ENCODE measurements at regions not wholly inside any gene's neighbourhood (a gene's known extent, or its start where the extent isn't known, plus 50 kb on each side); places are given as distances from the start of the nearest gene placed in this dataset.
"Not testable (repeated sequence)": the region's sequence is repeated elsewhere in the genome, so short reads cannot be mapped to it uniquely, and the experiment has no call there.

DNA sequence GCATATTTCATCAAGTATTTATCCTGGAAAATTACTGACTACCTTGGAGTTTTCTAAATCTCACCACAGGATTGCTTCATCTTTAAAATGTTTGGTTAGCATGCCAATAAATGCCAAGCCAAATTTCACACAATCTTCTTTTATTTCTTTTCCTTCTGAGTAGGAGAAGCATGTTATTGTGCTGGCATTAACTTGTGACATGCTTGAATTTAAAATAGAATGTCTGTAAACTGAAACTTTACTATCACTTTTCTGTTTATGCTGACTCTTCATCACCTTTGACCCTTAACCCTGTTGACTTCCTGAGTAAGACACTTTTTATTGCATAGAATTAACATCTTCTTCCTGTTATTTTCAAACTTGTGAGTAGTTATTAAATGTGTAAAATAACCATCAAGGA lies 56.2 kb upstream of the LRRTM4 start:
- no peak overlapping the region for H3K27ac ChIP-seq
- H3K36me3 ChIP-seq = no peaks in the 10 kb centered on the region
- no peak for DNase-seq (ENCODE audit: low spot score in 2 of 2)
- no peaks in the 10 kb centered on the region for H3K4me1 ChIP-seq
- TF ChIP-seq POLR2AphosphoS5 (IDR thresholded peaks at IDR 0.05) (no peak), CTCF (IDR thresholded peaks at IDR 0.05) (no peak), POLR2A (IDR thresholded peaks at IDR 0.05) (no peak)
- intact Hi-C loops (cut with DNase I; ENCODE audit: low total_unique reads) = no loop called here
- H3K27me3 ChIP-seq = no peaks in the 10 kb centered on the region
- H3K9me3 ChIP-seq = no peaks in the 10 kb centered on the region
- no peak overlapping the region for H3K4me3 ChIP-seq

DNA sequence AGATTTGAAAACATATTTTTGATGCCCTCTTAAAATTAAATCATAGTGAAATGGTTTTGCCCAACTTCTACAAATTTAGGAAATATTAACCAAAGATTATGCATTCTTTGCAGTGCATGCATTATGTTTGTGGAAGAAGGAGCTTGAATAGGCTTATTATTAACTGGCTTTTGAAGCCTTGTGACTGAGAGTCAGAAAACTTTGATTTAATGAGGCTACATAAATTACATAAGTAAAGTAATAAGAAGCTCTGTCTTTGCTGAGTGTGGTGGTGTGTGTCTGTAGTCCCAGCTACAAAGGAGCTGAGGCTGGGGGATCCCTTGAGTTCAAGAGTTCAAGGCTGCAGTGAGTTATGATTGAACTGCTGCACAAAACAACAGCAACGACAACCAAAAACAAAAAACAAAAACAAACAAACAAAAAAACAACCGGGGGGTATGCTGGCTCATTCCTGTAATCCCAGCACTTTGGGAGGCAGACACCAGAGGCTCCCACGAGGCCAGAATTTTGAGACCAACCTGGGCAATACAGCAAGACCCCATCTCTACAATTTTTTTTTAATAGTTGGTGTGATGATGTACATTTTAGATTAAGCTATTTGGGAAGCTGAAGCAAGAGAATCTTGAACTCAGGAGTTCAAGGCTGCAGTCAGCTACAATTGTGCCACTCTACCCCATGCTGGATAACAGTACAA lies 57.0 kb upstream of the LRRTM4 start:
- no peak overlapping the region for H3K4me3 ChIP-seq
- no peaks in the 10 kb centered on the region for H3K27me3 ChIP-seq
- intact Hi-C loops (cut with DNase I; ENCODE audit: low total_unique reads) = no loop called here
- no peak overlapping the region for H3K27ac ChIP-seq
- no peak for TF ChIP-seq CTCF (IDR thresholded peaks at IDR 0.05)
- no peak for TF ChIP-seq POLR2A (IDR thresholded peaks at IDR 0.05)
- no peak for TF ChIP-seq POLR2AphosphoS5 (IDR thresholded peaks at IDR 0.05)
- H3K36me3 ChIP-seq = no peaks in the 10 kb centered on the region
- no peaks in the 10 kb centered on the region for H3K4me1 ChIP-seq
- no peak for DNase-seq (ENCODE audit: low spot score in 2 of 2)
- no peaks in the 10 kb centered on the region for H3K9me3 ChIP-seq

GRCh38 chr2:77588438-77588837 lies 66.3 kb upstream of the LRRTM4 start:
- Histone ChIP-seq H3K4me3 (no peak overlapping the region), H3K27me3 (no peaks in the 10 kb centered on the region), H3K4me1 (no peaks in the 10 kb centered on the region), H3K27ac (no peak overlapping the region), H3K9me3 (peaks cover 3 to 4% of the 10 kb centered on the region in 2 donors), H3K36me3 (no peaks in the 10 kb centered on the region)
- intact Hi-C loops (cut with DNase I; ENCODE audit: low total_unique reads) = no loop called here
- DNase-seq (ENCODE audit: low spot score in 2 of 2) = no peak
- TF ChIP-seq CTCF (IDR thresholded peaks at IDR 0.05) (no peak), POLR2AphosphoS5 (IDR thresholded peaks at IDR 0.05) (no peak), POLR2A (IDR thresholded peaks at IDR 0.05) (no peak)

GRCh38 chr2:77590298-77590917 lies 68.2 kb upstream of the LRRTM4 start:
- no peak for TF ChIP-seq POLR2AphosphoS5 (IDR thresholded peaks at IDR 0.05)
- TF ChIP-seq CTCF (IDR thresholded peaks at IDR 0.05) = no peak
- no peak for TF ChIP-seq POLR2A (IDR thresholded peaks at IDR 0.05)
- no peaks in the 10 kb centered on the region for H3K27me3 ChIP-seq
- peaks cover 3 to 4% of the 10 kb centered on the region in 2 donors for H3K9me3 ChIP-seq
- no peaks in the 10 kb centered on the region for H3K4me1 ChIP-seq
- H3K27ac ChIP-seq = no peak overlapping the region
- no peak overlapping the region for H3K4me3 ChIP-seq
- intact Hi-C loops (cut with DNase I; ENCODE audit: low total_unique reads) = no loop called here
- H3K36me3 ChIP-seq = no peaks in the 10 kb centered on the region
- DNase-seq (ENCODE audit: low spot score in 2 of 2) = no peak

- H3K27me3 ChIP-seq; H3K4me3 ChIP-seq; H3K9me3 ChIP-seq; H3K27ac ChIP-seq; H3K4me1 ChIP-seq; DNase-seq (ENCODE audit: low spot score in 2 of 2); H3K36me3 ChIP-seq; intact Hi-C loops (cut with DNase I; ENCODE audit: low total_unique reads): not testable (repeated sequence)
Measured at GRCh38 chr2:77592955-77593354, 70.8 kb upstream of the LRRTM4 start.
